NCI-H1105 (cell line): ENCODE measurements at regions not wholly inside any gene's neighbourhood (a gene's known extent, or its start where the extent isn't known, plus 50 kb on each side); places are given as distances from the start of the nearest gene placed in this dataset.

Experiments
- DNase-seq: peaks from one replicate; lab custom pipeline; 2025; lab: John Stamatoyannopoulos, UW

DNA sequence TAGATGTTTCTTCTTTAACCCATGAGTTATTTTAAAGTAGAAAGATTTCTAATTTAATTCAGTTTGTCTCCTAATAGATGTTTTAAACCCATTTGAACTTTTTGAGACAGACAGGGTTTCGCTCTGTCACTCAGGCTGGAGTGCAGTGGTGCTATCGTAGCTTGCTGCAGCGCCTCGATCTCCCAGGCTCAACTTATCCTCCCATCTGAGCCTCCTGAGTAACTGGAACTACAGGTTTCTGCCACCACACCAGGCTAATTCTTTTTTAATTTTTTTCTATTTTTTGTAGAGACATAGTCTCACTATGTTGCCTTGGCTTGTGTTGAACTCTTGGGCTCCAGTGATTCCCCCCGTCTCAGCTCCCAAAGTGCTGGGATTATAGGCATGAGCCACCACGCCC lies 53.0 kb upstream of the RAB18 start:
- DNase-seq: no peak

DNA sequence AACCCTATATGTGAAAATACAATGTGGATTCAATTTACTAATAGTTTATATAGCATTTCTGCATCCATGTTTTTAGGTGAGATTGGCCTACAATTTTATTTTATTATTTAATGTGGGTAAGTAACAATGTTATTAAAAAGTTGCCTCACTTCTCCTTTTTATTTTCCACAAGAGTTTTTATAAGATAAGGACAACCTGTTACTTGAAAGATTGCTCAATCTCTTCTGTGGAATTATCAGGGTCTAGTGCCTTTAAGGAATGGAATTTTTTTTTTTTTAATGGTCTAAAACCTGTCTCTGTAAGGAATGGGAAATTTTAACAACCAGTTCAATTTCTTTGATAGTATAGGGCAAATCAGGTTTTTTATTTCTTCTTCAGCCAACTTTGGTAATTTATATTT lies 53.9 kb upstream of the RAB18 start:
- no peak for DNase-seq

DNA sequence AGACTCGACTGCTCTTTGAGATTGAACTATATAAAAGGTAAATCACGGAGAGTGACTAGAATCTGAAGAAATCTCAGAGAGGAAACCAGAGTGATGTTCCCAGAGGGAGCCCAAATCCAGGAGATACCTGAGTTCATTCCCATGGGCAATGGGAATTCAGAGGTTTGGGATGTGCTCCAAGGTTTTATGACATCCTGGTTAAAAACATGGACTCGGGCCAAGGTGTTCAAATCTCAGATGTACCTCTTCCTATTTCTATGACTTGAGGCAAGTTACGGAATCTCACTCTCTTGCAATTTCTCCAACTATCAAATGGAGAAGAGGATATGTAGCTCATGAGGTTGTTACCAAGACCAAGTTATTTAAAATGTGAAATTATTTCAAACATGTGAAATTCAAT lies 54.5 kb upstream of the RAB18 start:
- no peak for DNase-seq

DNA sequence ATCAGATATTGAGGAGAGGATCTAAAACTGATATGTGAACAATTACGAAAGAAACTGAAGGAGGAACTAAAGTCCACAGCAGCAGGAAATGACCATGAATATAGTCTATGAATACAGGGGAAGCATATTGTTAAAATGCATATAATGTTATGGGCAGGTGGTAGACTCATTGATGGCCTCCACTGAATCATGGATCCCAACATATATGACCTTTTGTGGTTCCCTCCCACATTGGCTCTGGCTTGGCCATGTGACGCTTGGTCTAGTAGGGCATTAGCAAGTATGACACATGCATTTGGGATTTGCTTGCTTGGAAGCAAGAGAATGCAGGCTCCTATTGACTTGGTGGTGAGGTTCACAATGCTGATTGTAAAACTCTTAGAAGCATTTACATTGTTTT lies 55.2 kb upstream of the RAB18 start:
- DNase-seq: no peak

DNA sequence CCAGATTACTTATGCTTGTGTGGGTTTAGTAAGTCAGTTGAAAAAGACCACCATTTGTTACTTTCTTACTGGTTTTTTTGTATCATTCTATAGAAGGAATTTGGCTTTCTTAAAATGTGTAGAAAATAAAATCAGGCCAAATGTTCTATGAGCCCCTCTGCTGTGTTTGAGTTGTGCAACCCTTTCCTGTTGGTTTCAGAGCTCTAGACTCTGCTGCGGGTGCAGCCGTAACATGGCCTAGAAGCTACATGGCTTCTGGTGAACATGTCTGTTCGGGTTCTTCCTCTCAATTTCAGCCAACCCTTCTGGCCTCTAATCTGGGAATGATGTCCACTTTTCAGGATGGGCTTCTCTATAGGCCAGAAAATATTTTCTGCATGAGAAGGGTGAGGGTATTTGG lies 56.6 kb upstream of the RAB18 start:
- DNase-seq: no peak

DNA sequence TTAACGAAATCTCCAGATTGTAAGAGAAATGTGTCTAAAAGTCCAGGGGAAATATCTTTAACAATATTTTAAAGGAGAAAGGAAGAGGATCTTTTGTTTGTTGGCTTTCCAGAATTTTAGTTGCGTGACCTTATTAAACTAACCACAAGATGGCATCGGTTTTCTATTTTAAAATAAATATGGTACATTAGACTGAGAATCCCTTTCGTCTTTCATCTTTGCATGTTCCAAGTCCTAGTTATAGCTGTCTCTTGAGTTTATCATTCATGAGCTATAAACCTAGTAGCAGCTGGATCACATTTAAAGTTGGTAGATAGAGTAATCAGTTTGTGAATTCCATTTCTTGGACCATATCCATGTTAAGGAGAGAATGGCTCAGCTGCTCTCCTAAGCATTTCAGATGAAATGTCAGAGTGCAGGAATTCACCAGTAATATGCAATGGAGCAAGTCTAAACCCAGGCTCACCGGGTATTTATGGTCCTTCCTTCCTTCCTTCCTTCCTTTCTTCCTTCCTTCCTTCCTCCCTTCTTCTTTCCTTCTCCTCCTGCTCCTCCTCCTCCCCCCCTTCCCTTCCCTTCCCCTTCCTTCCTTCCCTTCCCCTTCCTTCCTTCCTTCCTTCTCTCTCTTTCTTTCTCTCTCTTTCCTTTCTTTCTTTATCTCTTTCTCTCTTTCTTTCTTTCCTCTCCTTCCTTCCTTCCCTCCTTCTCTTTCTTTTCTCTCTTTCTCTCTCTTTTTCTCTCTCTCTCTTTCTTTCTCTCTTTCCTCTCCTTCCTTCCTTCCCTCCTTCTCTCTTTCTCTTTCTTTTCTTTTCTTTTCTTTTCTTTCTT lies 57.8 kb upstream of the RAB18 start:
- peak; percentile 4 for DNase-seq

DNA sequence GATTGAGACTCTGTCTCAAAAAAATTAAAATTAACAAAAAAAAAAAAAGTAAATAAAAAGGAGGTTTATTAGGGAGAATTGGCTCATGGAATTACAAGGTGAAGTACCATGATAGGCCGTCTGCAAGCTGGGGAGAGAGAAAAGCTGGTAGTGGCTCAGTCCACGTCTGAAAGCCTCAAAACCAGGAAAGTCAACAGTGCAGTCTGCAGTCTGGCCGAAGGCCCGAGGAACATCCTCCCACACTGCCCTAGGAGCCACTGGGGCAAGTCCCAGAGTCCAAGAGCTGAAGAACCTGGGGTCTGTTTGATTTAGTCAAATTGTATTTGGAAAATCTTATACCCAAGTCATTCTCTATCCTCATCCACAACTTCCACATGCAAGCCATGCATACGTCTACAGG lies 59.0 kb upstream of the RAB18 start:
- DNase-seq: no peak

DNA sequence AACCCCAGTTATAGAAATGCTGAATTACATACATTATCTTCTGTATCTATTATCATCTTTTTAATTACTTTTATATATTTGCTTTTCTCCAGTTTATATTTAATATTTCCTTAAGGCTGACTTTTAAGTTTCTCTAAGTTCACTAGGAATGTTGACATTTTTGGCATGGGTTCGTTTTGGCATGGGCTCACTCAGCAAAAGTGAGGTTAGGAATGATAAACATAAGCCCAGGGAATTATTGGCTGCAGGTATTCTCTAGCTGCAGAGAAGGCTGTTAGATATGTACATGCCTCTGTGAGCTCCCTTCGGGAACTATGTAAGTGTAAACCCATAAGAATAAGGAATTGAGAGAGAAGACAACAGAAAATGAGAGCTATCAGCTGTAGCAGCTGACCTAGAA lies 63.6 kb upstream of the RAB18 start:
- no peak for DNase-seq

DNA sequence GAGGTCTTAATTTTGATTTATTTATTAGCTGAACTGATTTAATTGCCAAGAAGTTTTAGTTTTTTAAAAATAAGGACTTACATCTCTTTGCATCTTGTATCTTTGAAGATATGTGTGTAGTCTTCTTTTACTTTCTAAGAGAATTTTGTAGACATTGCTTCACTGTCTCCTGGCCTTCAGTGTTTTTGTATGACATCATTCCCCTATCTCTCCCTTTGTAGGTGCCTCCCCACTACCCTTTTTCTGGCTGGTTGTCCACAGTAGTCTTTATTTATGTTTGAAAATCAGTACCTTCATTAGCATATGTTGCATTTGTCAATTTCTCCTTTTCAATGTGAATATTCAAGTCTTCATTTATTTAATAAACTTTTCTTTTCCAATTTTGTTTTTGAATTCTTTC lies 64.1 kb upstream of the RAB18 start:
- no peak for DNase-seq

DNA sequence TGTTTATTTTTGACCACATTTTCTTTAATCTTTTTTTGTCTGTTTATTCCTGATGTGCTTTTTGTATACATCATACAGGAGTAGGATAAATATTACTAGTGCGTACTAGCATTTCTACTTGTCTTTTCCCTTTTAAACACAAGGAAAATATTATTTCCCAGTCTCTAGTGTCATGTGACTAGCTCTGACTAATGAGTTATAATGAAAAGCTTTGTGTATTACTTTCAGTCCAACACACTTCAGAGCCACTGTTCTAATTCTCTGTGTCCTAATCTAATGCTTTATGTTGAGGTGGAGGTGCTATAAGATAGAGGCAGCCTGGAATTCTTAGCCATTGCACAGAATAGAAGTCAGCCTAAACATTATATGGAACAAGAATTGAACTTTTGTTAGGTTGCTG lies 65.0 kb upstream of the RAB18 start:
- no peak for DNase-seq

DNA sequence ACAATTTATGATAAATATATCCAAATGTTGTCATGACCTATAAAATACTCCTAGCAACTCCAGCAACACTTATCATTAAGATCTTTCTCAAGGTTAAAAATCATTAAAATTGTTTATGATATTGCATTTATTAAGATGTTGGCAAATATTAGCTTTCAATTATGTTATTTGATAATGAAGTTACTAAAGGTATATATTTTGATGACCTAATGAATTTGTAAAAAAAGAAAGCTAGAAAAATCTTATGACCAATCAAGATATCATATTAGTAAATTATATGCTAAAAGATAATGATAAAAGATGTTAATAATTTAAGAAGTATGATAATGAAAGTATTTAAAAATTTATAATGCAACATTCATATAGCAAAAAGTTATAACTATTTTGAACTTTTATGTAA lies 66.3 kb upstream of the RAB18 start:
- DNase-seq: no peak

DNA sequence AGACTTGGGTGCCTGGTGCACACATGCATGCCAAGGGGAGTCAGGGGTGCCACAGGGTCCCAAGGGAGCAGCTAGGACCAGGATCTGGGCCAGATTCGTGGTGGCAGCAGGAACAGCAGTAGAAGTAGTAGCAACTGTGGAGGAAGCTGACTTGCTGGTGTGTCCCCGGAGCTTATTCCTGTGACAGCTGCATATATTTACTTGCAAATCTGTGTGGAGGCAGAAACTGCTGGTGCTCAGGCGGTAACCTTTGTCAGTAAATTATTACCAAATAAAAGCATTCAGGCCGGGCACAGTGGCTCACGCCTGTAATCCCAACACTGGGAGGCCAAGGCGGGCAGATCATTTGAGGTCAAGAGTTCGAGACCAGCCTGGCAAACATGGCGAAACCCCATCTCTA lies 67.4 kb upstream of the RAB18 start:
- no peak for DNase-seq

DNA sequence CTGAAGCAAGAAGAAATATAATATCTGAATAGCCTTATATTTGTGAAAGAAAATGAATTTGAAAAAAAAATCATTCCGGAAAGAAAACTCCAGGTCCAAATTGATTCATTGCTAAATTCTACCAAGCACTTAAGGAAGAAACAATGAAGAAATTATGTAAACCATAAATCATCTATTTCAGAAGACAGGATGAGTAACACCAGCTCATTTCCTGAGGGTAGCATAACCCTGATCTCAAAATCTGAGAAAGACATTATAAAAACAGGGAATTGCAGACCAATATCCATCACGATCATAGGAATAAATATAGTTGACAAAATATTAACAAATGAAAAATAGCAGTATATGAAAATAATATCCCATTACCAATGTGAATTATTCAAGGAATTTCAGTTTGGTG lies 70.1 kb upstream of the RAB18 start:
- DNase-seq: no peak

DNA sequence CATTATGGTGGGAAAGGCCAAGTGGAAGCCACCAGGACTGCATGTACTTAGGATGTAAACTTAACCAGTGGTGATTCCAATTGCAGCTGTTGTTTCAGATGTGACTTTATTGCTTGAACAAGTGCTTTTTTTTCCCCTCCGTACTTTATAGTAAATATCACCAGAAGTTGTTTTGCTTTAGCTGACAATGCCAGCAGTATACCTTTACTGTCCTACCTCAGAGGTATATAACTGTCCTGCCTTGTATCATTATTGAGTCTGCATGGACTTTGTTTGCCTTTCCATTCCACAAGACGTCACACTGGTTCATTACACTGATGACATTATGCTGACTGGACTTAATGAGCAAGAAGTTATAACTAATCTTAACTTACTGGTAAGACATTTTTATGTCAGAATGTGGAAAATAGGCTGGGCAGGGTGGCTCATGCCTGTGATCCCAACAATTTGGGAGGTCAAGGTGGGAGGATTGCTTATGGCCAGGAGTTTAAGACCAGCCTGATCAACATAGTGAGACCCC lies 77.1 kb upstream of the RAB18 start:
- no peak for DNase-seq

DNA sequence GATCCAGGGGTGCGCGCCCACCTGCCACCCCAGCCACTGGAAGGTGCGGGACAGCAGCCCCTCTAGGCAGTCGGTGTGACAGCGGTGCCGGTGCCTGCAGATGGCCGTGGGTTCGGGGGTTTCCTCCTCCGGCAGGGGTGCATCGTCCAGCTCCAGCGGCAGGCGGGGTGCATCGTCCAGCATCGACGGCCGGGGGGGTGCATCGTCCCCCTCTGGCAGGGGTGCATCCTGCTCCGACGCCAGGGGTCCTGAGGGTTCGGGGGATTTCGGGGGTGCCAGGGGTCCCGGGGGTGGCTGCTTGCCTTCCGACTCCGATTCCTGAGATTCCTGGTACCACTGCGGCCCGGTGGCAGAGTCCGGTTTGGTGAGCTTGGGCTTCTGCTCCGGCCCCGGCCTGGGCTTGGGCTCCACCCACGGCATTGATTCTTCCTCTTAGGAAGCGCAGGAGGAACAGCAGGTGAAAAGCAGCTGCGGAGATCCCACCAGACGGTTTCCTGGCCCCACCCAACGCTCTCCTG lies 90.2 kb upstream of the RAB18 start:
- DNase-seq: no peak

DNA sequence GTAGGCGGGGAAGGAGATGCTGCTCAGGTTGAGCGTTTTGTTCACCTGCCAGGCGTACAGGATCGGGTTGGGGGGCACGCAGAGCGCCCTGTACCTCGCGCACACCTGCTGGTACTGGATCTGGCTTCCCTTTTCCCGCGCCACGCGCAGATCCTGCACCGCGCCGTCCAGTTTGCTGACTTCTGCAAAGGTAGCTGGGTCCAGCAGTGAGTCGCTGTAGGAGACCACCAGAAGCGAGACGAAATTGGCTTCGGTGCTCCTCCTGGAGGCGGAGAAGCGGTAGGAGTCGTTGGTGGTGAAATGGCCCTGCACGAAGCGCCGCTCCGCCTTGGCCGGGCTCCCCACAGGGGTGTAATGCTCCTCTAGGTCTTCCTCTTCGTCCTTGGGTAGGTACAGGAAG lies 90.7 kb upstream of the RAB18 start:
- no peak for DNase-seq

DNA sequence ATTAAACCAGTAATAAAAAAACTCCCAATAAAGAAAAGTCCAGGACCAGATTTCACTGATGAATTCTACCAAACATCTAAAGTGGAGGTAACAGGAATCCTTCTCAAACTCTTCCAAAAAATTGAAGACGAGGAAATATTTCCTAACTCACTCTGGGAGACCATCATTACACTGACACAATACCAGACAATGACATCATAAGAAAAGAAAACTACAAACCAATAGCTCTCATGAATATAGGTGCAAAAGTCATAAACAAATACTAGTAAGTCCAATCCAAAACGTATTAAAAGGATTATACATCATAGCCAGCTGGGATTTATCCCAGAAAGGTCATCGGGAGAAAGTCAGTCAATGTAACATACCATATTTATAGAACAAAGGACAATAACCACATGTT lies 94.0 kb upstream of the RAB18 start:
- no peak for DNase-seq

DNA sequence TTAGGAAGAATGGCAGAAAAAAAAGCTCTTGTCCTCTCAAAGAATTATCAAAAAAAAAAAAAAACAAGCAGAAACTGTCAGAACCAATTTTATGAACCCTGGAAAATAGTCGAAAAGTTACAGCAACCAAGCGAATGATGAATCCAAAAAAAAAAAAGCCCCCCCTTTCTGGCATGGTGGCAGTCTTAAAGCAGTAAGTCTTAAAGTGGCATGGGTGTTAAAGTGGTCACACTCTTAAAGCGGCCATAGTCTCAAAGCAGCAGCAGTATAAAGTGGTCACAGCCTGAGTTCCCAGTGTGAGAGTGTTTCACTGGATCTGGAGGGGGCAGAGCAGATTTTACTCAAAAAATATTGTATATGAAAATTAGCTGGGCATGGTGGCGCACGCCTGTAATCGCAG lies 96.8 kb upstream of the RAB18 start:
- DNase-seq: no peak

DNA sequence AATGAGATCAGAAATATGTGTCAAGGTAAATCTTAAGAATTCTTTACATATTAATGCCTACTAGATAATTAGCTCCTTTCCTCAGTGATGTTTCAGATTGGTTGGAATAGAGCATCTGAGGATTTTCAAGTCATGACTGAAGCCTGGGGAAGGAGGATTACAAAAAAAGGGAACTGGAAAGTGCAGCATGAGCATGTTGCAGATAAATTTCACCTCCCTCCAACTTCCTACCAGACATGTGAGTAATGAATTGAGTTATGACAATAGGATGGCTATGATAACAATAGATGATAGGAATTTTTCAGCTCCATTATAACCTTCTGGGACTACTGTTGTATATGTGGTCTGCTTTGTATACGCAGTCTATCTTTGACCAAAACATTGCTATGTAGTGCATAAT lies 104.2 kb upstream of the RAB18 start:
- no peak for DNase-seq

DNA sequence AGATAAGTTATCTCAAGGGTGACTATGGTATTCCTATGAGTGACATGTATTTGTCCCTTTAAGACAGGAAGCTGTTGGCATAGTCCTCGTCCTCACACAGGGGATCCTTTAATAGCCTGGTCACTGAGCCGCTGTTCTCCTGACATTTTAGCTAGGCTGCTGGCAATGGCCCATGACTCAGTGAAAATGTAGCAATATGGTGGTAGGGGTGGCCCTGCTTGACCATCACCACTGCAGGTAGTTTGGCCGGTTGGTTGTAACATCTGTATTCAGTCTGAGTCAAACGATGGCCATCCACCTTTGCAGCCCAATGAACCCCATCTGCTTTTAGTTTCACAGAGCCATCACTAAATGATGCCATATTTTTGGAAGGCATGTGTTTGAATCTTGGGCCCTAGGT lies 110.1 kb upstream of the RAB18 start:
- DNase-seq: no peak

DNA sequence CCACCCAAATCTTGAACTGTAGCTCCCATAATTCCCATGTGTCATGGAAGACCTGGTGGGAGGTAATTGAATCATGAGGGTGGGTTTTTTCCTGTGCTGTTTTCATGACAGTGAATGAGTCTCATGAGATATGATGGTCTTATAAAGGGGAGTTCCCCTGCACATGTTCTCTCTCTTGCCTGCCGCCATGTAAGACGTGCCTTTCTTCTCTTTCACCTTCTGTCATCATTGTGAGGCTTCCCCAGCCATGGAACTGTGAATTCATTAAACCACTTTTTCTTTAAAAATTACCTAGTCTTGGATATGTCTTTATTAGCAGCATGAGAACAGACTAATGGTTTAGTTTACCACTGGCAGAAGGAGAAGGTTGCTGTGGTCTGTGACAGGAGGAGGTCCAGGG lies 111.5 kb upstream of the RAB18 start:
- DNase-seq: no peak

DNA sequence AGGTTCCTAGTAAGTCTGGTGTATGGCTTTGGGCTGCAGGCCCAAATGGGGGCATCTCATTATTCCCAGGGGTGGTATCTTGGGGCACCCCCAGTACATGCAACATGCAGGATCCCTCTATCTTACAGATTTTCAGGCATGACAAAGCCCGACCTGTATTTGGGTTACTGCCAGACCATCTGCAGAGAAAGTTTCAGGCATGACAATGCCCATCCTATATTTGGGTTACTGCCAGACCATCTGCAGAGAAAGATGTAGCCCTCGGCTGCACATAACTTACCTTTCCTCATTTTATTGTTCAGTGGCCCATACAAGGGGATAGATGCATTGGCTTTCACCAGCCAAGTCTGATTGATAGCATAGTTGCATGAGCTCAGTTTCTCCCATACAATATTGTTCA lies 112.2 kb upstream of the RAB18 start:
- no peak for DNase-seq

DNA sequence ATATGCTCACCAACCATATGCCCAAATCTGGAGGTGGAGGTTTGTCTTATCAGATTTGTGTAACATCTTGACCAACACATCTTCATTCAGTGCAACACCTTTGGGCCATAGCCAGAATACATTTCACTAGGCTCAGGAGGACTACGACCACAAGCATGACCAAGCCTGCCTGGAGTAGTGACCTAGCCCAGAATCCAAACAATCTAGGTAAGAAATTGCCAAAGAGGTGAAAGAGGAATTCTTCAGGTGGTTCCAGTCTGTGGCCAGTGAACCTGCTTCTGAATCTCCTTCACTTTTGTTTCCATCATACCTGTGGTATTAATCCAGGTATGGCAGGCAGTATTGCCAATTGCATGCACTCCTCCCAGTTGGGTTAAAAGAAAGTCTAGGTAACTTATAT lies 112.8 kb upstream of the RAB18 start:
- no peak for DNase-seq

DNA sequence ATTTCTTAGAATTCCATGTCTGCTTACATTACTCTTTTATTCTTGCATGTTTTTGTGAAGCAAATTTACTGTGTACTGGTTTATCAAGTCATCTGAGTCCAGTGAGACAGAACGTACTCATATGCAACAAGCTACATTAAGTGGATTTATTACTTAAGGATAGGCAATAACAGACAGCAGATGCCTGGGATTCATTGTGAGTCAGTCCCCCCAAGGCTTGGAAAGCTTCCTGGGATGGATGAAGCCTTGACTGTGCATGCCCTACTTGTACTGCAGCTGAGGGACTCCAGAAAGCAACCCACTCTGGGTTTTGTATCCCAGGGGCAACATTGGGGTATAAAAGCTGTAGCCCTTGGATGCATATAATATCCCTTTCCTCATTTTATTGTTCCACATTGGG lies 113.4 kb upstream of the RAB18 start:
- DNase-seq: no peak
